GM12874 (cell line): ENCODE measurements at regions not wholly inside any gene's neighbourhood (a gene's known extent, or its start where the extent isn't known, plus 50 kb on each side); places are given as distances from the start of the nearest gene placed in this dataset.

Experiments
- TF ChIP-seq, protein P1 (sequence below): IDR thresholded peaks from 2 replicates; pipeline ENCODE4 v1.5.1; 2011; ENCODE audit warnings: low read depth, mild to moderate bottlenecking, control low read depth, low read length, moderate library complexity; ENCODE audit not compliant: insufficient read depth

DNA sequence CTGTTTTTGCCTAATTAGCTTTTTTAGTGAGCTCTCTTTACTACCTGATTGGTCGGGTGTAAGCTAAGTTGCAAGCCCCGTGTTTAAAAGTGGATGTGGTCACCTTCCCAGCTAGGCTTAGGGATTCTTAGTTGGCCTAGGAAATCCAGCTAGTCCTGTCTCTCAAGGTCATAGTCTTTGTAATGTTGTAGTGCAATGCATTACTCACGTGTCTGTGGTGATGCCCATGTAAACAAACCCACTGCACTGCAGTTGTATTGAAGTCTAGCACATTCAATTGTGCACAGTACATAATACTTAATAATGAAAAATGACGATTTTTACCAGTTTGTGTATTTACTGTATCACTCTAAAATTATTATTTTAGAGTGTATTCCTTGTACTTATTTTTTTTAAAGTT, 335.5 kb downstream of the NUAK1 start:
- TF ChIP-seq, protein P1, sequence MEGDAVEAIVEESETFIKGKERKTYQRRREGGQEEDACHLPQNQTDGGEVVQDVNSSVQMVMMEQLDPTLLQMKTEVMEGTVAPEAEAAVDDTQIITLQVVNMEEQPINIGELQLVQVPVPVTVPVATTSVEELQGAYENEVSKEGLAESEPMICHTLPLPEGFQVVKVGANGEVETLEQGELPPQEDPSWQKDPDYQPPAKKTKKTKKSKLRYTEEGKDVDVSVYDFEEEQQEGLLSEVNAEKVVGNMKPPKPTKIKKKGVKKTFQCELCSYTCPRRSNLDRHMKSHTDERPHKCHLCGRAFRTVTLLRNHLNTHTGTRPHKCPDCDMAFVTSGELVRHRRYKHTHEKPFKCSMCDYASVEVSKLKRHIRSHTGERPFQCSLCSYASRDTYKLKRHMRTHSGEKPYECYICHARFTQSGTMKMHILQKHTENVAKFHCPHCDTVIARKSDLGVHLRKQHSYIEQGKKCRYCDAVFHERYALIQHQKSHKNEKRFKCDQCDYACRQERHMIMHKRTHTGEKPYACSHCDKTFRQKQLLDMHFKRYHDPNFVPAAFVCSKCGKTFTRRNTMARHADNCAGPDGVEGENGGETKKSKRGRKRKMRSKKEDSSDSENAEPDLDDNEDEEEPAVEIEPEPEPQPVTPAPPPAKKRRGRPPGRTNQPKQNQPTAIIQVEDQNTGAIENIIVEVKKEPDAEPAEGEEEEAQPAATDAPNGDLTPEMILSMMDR = no peak

DNA sequence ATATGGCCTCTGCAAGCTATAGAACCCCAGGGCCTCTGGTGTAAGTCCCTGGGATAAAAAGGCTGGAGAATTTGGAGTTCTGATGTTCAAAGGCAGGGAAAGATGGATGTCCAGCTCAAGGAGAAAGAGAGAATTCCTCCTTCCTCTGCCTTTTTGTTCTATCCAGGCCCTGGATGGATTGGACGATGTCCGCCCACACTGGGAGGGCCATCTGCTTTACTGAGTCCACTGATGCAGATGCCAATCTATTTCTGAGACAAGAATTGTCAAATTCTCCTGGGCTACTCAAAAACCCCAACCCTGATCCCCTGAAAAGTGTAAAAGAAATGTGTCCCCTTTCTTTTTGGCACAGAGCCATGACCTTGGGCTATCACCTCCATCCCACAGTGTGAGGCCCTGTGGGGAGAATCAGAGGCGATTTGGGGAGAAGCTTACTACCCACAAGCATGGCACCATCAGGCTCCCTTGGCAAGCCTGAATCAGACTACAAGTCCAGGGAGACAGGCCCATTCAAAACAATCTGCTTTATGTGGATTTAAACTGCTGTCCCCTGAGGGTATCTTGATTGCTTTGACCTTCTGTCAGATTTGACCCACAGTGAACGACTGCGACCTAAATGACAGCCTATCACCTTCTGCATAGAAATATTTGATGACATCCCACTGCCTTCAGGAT, 334.0 kb downstream of the NUAK1 start:
- TF ChIP-seq, protein P1 = no peak

DNA sequence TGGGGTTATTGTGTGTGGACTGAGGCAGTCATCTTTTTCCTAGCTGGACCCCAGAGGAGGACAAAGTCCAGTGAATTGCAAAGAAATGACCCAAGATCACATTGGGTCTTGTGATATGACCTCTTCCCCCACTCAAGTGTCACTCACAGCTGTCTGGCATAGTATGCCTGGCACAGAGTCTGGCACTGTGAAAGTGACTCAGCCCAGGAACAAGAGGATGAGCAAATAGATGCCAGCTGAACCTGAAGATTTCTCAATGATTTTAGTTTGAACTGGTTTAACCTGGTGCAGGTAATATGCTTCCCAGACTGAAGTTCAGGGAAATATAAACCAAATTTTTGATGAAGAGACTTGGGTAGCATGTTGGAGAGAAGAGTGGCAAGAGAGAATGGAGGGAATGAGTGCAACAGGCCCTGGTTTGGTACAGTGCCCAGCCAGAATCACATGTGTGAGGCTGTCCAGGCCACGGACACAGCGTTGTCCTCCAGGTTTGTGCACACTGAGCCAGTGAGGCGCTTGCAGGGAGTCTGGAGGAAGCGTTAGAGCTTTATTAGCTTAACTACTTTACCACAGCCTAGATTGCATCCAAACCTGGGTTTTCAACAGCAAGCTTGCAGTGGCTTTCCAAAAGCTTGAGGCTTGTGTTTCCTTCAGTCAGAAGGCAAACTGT, 332.9 kb downstream of the NUAK1 start:
- TF ChIP-seq, protein P1 = no peak

DNA sequence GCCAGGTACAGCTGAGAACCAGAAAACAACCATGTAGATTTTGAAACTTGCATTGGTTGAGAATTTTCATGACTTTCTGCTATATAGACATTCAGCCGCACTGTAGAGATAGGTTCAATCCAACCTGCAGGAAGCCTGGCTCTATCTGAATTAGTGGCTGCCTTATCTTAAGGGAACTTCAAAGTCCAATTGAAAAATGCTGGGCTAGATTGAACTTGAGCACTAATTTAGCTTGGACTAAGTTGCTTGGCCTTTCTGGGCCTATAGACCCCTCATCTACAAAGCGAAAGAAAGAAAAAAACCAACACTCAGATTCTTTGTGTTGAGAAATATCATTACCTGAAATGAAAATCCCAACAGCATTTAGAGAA, 332.4 kb downstream of the NUAK1 start:
- TF ChIP-seq, protein P1 = no peak

DNA sequence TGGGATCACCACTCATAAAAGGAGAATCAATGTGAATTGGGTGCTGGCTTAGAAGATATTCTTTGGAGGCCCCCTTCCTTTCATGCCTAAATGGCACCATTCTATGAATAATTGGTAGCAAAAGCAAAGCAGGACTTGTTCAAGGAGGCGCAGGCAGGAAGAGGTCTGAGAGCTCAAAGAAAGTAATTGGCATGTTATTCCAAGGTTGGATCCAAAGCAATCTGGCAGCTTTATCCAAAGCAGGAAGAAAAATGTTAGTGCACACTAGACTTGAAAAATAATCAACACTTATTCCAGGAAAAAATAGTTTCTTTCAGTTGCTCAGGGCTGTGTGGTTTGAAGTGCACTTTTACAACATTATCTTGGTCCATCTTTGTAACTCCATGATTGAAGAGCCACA, 326.4 kb downstream of the NUAK1 start:
- TF ChIP-seq, protein P1 = no peak

DNA sequence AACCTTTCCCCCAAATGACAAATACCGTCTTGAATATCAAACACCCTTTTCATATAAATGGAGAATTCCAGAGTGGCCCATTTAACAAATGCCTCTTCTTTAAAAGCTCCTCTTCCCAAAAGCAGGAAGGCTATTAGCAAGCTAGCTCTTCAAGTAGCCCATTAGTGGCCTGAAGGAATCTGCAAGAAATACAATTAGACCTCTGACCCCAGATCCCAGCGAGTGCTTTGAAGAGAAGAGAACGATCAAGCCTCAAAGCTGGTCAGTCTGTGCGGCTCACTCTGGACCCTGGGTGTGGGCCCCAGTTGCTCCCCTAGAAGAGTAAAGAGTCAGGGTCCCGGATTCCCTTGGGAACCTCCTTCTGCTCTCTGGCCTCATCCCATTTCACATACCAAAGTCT, 325.6 kb downstream of the NUAK1 start:
- TF ChIP-seq, protein P1 = no peak

DNA sequence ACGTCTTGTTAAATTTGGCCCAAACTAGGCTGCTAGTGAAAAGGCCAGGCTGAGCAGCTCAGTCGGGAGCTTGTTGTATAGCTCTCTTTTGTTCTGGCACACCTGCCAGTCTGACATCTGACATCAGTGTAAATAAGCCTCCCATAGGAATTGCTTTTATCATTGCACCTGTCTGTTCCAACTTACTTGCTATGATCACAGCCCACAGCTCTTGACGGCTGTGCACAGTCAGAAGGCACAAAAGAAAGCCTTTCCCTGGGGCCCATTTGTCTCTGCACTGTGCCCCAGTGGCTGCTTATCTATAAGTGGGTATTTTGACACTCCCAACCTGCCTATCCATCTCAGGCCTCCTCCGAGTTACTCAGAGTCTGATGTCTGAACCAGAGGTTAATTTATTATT, 324.5 kb downstream of the NUAK1 start:
- TF ChIP-seq, protein P1 = no peak
